ENCODE measurements at regions not wholly inside any gene's neighbourhood (a gene's known extent, or its start where the extent isn't known, plus 50 kb on each side); places are given as distances from the start of the nearest gene placed in this dataset.

DNA sequence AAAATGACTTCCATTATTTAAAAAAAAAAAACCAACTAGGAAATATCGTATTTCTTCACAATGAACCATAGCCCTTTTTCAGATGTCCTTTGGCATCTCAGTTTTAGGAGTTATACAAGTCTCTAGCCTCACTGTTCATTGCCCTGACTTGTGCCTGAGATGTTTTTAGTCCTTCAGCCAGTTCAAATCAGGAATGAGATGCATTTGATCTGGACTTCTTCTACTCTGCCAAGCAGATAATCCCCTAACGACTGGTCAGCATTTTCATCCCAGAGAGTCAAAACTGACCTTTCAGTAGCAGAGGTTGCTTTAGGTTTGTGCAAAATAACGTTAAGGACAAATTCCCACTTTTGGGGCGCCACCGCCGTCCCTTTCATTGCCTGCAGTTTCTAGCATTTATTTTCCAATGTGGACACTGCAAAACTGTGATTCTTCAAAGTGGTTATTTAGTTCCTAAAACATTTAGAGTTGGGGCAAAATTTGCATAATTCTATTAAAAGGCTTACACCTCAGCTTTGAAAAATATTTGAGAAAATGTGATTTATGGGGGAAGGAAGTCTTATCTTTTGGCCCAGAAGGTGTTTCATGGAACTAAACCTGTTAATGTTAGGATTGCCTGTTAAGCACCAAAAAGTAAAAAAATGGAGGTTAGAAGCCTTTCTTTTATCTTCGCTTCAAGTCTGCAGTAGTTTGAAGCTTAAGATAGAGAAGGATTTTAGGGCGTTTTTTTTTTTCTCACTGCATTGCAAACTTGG, 152.0 kb upstream of the SGK1 start:
- no peaks in the 10 kb centered on the region for H3K9me3 ChIP-seq
- no peak overlapping the region for H3K27ac ChIP-seq
- no peak for TF ChIP-seq CTCF (IDR thresholded peaks at IDR 0.05)
- no peak for TF ChIP-seq POLR2A (IDR thresholded peaks at IDR 0.05)
- intact Hi-C loops (cut with DNase I; ENCODE audit: low total_unique reads) = no loop called here
- no peak overlapping the region for H3K4me3 ChIP-seq
- H3K4me1 ChIP-seq = no peaks in the 10 kb centered on the region
- no peak for DNase-seq
- no peaks in the 10 kb centered on the region for H3K36me3 ChIP-seq
- H3K27me3 ChIP-seq = no peaks in the 10 kb centered on the region

GRCh38 chr6:134468633-134469032, 150.7 kb upstream of the SGK1 start:
- no peak for DNase-seq
- Histone ChIP-seq H3K9me3 (no peaks in the 10 kb centered on the region), H3K4me3 (no peak overlapping the region), H3K36me3 (no peaks in the 10 kb centered on the region), H3K27ac (no peak overlapping the region), H3K4me1 (no peaks in the 10 kb centered on the region), H3K27me3 (no peaks in the 10 kb centered on the region)
- TF ChIP-seq CTCF (IDR thresholded peaks at IDR 0.05) = no peak
- no peak for TF ChIP-seq POLR2A (IDR thresholded peaks at IDR 0.05)
- intact Hi-C loops (cut with DNase I; ENCODE audit: low total_unique reads) = no loop called here

DNA sequence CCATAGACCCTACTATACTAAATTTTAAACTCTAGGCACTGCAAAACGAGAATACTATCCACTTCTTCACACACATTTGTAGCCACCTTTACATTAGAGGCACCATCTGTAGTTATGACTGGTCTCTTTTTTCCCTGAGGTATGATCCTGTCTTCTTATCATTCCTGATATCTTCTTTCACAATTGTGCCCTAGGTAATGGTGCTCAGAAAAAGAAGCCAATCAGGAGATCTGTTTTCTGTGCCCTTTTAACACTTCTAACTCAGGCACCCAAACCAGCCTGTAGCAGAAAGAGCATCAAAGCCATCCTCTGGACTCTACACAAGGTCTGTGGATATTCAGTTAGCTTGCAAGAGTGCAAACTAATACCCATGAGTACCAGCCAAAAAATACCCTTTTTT, 149.7 kb upstream of the SGK1 start:
- H3K36me3 ChIP-seq = no peaks in the 10 kb centered on the region
- H3K4me1 ChIP-seq = no peaks in the 10 kb centered on the region
- intact Hi-C loops (cut with DNase I; ENCODE audit: low total_unique reads) = no loop called here
- H3K9me3 ChIP-seq = no peaks in the 10 kb centered on the region
- no peaks in the 10 kb centered on the region for H3K27me3 ChIP-seq
- TF ChIP-seq POLR2A (IDR thresholded peaks at IDR 0.05) (no peak), CTCF (IDR thresholded peaks at IDR 0.05) (no peak)
- no peak for DNase-seq
- no peak overlapping the region for H3K27ac ChIP-seq
- no peak overlapping the region for H3K4me3 ChIP-seq

DNA sequence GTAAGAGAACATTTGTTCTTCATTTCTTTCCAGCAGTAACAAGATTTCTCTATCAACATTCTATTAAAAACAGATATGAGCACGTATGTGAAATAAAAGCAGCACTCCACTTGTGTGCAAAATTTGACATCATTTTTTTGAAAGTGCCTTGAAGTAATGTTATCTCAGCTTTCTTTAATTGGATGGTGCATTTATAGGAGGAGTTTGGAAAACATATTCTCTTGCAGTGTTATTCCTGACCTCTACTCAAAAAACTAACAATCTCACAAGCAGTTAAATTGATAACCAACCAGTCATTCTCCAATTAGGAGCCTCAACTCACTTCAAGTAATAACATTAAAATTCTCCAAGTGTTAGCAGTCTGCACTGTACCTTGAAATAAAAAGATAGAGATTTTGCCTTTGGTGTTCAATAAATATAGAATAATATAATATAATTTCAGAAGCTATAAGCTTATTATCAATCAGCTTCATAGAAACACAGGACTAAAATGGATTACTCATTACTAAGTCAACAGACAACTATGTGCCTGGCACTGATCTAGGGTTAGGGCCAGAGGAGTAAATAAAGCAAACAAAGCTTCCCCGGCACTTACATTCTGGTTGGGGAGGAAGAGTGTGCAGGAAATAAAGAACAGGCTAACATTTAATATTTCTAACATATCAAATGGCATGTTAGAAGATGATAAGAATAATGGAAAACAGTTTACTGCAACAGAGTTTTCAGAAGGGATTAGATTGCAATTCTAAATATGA, 149.0 kb upstream of the SGK1 start:
- Histone ChIP-seq H3K27me3 (no peaks in the 10 kb centered on the region), H3K27ac (no peak overlapping the region), H3K4me1 (no peaks in the 10 kb centered on the region), H3K36me3 (no peaks in the 10 kb centered on the region), H3K4me3 (no peak overlapping the region), H3K9me3 (no peaks in the 10 kb centered on the region)
- DNase-seq = no peak
- intact Hi-C loops (cut with DNase I; ENCODE audit: low total_unique reads) = no loop called here
- TF ChIP-seq CTCF (IDR thresholded peaks at IDR 0.05) (no peak), POLR2A (IDR thresholded peaks at IDR 0.05) (no peak)

DNA sequence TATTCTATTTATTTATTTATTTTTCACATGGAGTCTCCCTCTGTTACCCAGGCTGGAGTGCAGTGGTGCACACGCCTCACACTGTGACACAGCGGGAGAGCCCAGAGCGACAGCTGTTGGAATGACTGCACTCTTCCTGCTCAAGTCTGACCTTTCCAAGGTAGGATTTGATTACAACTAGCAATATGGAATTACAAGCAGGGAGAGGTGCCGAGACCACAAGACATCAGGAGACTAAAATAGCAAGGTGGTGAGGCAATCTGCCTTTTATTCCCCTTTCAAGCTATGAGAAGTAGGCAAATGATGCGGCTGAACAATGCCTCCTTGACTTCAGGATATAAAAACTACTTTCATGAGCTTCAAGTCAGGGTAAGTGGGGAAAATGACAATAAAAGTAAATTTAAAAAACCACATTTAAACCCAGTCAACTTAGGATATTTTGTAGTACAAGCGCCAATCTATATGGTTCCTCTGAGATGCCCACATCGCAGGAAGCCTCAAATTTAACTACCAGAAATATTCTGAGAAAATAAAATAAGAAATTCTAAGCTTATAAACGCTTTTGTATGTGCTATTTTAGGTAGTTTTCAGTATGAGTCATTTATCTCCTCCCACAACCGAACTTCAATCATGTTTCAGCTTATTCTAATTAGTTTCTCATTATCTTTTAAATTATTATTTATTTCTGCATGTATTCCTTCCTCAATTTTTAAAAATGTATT, 146.9 kb upstream of the SGK1 start:
- Histone ChIP-seq H3K27me3 (no peaks in the 10 kb centered on the region), H3K4me1 (no peaks in the 10 kb centered on the region), H3K4me3 (no peak overlapping the region), H3K36me3 (no peaks in the 10 kb centered on the region), H3K27ac (no peak overlapping the region), H3K9me3 (no peaks in the 10 kb centered on the region)
- no peak for DNase-seq
- intact Hi-C loops (cut with DNase I; ENCODE audit: low total_unique reads) = no loop called here
- TF ChIP-seq CTCF (IDR thresholded peaks at IDR 0.05) (no peak), POLR2A (IDR thresholded peaks at IDR 0.05) (no peak)

Data from uterus (tissue), 3 donors.